Astrocyte of the spinal cord (primary cell): ENCODE measurements at regions not wholly inside any gene's neighbourhood (a gene's known extent, or its start where the extent isn't known, plus 50 kb on each side); places are given as distances from the start of the nearest gene placed in this dataset.
"Not testable (repeated sequence)": the region's sequence is repeated elsewhere in the genome, so short reads cannot be mapped to it uniquely, and the experiment has no call there.

Experiments
- DNase-seq: peaks from one replicate; pipeline ENCODE4 v3.0.0; 2011; ENCODE audit warnings: low read depth, low spot score
- H3K4me3 ChIP-seq: 2 replicates; pipeline ENCODE4 v1.5.1; 2011; ENCODE audit warnings: low read depth, mild to moderate bottlenecking, low read length, moderate library complexity
- in situ Hi-C: cut with HindIII; loops from 2 replicates; pipeline ENCODE4 v1.10.0; 2017; ENCODE audit warnings: low sequenced_read_pairs
- TF ChIP-seq, protein P1 (sequence below): IDR thresholded peaks from 2 replicates; pipeline ENCODE4 v1.5.1; 2012; ENCODE audit warnings: low read depth, mild to moderate bottlenecking, low read length, inconsistent platforms

DNA sequence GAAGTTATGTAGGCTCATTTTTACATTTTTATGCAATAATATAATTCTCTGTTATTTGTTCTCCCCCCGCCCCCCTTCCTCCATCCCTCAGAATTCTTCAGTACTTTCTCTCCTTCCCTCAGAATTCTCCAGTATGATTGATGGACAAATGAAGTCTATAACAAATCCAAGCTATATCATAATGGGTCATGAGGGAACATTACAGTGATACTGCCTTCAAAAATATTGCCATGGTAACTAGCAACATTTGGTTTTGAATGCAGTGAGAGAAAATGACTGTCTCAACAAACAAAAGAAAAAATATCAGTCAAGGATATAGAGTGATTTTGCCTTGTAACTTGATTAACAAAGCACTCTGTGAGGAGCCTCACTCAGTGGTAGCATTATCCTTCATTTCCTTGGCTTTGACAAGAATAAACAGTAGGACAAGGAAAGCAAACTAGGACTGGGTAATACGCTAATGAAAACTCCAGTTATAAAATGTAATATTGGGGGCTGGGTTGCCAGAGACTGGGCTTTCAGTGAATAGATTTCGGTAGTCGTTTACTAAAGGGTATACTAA lies 392.9 kb upstream of the CRIM1 start:
- DNase-seq: no peak
- H3K4me3 ChIP-seq: no peak overlapping the region
- in situ Hi-C loops: no loop called here
- TF ChIP-seq, protein P1, sequence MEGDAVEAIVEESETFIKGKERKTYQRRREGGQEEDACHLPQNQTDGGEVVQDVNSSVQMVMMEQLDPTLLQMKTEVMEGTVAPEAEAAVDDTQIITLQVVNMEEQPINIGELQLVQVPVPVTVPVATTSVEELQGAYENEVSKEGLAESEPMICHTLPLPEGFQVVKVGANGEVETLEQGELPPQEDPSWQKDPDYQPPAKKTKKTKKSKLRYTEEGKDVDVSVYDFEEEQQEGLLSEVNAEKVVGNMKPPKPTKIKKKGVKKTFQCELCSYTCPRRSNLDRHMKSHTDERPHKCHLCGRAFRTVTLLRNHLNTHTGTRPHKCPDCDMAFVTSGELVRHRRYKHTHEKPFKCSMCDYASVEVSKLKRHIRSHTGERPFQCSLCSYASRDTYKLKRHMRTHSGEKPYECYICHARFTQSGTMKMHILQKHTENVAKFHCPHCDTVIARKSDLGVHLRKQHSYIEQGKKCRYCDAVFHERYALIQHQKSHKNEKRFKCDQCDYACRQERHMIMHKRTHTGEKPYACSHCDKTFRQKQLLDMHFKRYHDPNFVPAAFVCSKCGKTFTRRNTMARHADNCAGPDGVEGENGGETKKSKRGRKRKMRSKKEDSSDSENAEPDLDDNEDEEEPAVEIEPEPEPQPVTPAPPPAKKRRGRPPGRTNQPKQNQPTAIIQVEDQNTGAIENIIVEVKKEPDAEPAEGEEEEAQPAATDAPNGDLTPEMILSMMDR: no peak

DNA sequence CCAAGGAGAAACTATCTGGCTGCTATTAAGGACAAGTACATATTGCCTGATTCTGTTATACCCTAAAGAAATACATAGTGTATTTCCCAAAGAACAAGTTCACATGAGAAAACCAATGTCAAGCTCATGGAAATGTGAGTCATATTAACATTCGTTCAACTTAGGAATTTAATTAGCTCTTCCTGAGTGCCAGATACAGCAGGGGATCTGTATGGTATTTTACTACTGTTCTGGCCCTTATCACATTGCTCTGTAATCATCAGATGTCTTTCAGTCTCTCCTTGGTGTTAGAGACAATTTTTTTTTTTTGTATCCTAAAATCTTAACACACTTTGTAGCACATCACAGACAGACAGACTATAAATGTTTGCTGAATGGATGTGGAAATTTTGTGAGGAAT lies 395.0 kb upstream of the CRIM1 start:
- in situ Hi-C loops: no loop called here
- no peak for DNase-seq

DNA sequence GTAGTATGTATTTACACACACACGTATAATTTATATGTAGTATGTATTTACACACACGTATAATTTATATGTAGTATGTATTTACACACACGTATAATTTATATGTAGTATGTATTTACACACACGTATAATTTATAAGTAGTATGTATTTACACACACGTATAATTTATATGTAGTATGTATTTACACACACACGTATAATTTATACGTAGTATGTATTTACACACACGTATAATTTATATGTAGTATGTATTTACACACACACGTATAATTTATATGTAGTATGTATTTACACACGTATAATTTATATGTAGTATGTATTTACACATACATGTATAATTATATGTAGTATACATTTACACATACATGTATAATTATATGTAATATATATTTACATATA lies 398.5 kb upstream of the CRIM1 start:
- H3K4me3 ChIP-seq, in situ Hi-C loops, DNase-seq: not testable (repeated sequence)

More for the DNA sequence above, 395.0 kb upstream of the CRIM1 start:
- H3K4me3 ChIP-seq: no peak overlapping the region
- TF ChIP-seq, protein P1: no peak

DNA sequence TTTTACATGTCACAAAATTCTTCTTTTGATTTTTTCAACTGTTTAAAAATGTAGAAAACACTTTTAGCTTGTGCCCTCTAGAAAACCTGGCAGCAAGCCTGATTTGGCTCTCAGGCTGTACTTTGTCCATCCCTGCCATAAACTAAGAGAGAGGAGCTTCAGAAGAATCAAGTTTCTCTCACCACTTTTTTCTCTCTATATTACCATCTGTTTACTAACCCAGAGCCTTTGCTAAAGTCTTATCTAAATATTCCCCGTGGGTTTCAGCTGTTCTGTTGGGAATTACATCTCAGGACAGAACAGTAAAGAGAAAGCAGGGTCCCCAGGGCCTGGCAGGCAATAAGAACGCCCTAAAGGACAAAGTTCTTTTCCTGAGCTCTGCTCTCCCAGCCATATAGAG lies 409.1 kb upstream of the CRIM1 start:
- in situ Hi-C loops: no loop called here
- H3K4me3 ChIP-seq: no peak overlapping the region
- TF ChIP-seq, protein P1: no peak
- no peak for DNase-seq

DNA sequence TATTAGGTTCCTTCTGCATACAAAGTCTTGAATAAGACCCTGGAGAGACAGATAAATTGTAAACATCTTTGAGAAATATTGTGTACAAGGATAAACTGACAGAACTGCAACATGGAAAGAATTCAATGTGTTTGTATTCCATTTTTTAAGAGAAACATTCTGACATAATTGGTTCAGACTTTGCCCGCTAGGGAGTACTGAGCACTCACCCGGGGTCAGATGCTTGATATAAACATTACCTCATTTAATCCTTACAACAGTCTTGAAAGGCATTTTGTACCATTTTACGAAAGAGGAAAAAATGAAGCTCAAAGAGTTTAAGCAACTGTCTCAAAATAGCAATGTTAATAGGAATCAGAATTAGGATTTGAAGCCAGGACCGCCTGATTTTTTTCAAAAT lies 416.7 kb upstream of the CRIM1 start:
- no peak for DNase-seq
- in situ Hi-C loops: no loop called here
- TF ChIP-seq, protein P1: no peak
- no peak overlapping the region for H3K4me3 ChIP-seq

DNA sequence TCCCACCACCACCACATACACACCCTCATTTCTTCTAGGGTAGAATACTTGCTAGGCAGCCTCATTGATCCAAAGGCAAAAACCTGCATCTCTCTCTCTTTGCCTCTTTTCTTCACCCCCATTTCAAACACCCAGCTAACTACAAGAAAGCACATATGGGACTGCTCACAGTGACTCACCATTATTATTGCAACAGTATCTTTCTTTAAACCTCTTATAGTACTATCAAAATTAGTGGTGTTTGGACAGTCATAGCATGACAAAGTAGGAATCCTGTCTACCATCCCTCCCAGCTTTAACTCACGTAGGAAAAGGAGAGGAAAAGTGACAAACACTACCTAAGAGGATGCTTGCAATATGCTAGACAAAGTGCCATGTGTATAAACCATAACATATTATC lies 422.5 kb upstream of the CRIM1 start:
- H3K4me3 ChIP-seq: no peak overlapping the region
- in situ Hi-C loops: no loop called here
- DNase-seq: peak; percentile 2
- TF ChIP-seq, protein P1: no peak

DNA sequence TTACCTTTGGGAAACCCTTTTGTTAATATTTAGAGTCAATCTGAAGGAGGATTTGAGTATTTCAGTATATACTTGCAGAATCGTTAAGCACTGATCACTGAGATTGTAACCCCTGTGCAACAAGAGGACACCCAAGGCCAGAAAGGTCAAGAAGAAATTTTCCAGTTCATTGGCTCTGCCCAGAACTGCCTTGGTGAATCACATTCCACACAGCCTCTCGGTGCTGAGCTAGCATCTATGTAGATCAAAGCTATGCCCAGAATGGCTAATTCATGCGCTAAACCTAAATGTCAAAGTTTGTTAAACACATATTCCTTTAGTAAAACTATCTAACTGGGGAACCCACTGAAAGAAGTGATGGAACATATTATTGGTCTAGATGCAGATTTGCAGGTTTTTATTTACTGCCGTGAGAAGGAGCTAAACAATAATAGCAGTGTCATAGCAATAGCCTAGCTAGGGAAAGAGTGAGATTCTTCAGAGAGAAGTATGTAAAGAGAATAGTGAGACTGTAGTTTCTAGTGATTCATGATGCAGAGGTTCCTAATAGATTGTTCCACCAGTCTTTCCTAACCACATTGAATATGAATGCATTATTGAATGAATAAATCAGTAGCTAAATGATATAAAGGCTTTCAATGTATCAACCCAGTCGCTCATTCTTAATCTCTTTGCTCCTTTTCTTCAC lies 423.2 kb upstream of the CRIM1 start:
- in situ Hi-C loops: no loop called here
- TF ChIP-seq, protein P1: no peak
- no peak for DNase-seq
- H3K4me3 ChIP-seq: no peak overlapping the region
